ENCODE measurements at regions not wholly inside any gene's neighbourhood (a gene's known extent, or its start where the extent isn't known, plus 50 kb on each side); places are given as distances from the start of the nearest gene placed in this dataset.
"Not testable (repeated sequence)": the region's sequence is repeated elsewhere in the genome, so short reads cannot be mapped to it uniquely, and the experiment has no call there.

DNA sequence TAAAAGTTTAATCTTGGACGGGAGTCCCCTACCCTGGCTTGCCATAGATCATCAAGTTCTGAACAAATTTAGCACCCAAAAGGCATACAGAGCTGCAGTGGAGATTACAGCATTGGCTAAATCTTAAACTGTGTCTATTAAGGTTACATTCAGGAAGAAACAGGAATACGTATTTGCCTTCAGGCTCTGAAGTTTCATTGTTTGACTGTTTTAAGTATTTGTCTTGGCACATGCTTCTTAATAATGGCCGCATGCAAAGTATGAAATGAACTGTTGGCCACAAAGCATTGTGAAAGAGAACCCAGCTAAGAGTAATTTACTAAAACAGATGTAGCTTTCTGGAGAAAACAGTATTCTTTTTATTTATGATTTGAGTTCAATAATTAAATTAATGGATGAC, 63.9 kb upstream of the CNEP1R1 start:
- Histone ChIP-seq H3K4me3 (replicated peaks in 1 of 3; ENCODE audit: insufficient read depth in 1 of 3, low read depth in 2 of 3, low read length in 3 of 3) (no peak overlapping the region), H3K4me2 (ENCODE audit: low read depth, low read length) (no peak overlapping the region), H2AFZ (ENCODE audit: low read length) (no peak overlapping the region), H3K27ac (ENCODE audit: extremely low read length, insufficient read depth, low read length) (no peak overlapping the region), H3K9me3 (ENCODE audit: low read length) (no peaks in the 10 kb centered on the region), H3K9ac (ENCODE audit: insufficient read depth, low read depth, low read length) (no peak overlapping the region), H3K36me3 (replicated peaks in 1 of 2; ENCODE audit: control insufficient read depth in 1 of 2, insufficient read depth in 2 of 2, low read length in 2 of 2) (no peaks in the 10 kb centered on the region), H3K27me3 (ENCODE audit: control insufficient read depth in 1 of 2, insufficient read depth in 2 of 2, low read length in 2 of 2) (peaks cover 0 to 25% of the 10 kb centered on the region in 2 experiments; a peak in 2 of 5 replicates), H3K79me2 (ENCODE audit: insufficient read depth, low read length) (no peaks in the 10 kb centered on the region), H3K4me1 (ENCODE audit: insufficient read depth, low read length) (peaks cover 7% of the 10 kb centered on the region), H4K20me1 (ENCODE audit: insufficient read depth, low read length) (no peaks in the 10 kb centered on the region)
- CTCF ChIA-PET (ENCODE audit: low intra/inter-chr PET ratio, low total read pairs), result no interaction called here
- ATAC-seq (no peak), DNase-seq (ENCODE audit: low spot score) (no peak), FAIRE-seq (no peak)
- in situ Hi-C loops (cut with HindIII; ENCODE audit: extremely low pct_ligation_motif_present, low pct_unique_long_range_greater_than_20kb), result no loop called here
- intact Hi-C loops (cut with micrococcal nuclease; ENCODE audit: unreplicated experiment), result no loop called here
- no peak for TF ChIP-seq ETV6 (CRISPR knock-in tag; conservative IDR thresholded peaks at IDR 0.05)
- peak; percentile 63 for TF ChIP-seq MNT (IDR thresholded peaks at IDR 0.05)
- no peak for TF ChIP-seq NR1H2 (CRISPR knock-in tag; IDR thresholded peaks at IDR 0.05; ENCODE audit: borderline replicate concordance, low read depth)
- no peak for TF ChIP-seq ZNF337 (CRISPR knock-in tag; IDR thresholded peaks at IDR 0.05; ENCODE audit: borderline replicate concordance, low read depth)
- TF ChIP-seq KDM2A (CRISPR knock-in tag; IDR thresholded peaks at IDR 0.05; ENCODE audit: borderline replicate concordance, low read depth), result no peak
- TF ChIP-seq TEAD2 (CRISPR knock-in tag; IDR thresholded peaks at IDR 0.05), result no peak
- no peak for TF ChIP-seq NCOA2 (CRISPR knock-in tag; IDR thresholded peaks at IDR 0.05)
- POLR2A ChIA-PET, result no interaction called here
- no TSS peak for BruUV-seq (replicated peaks)
- WGBS (ENCODE audit: low lambda C conversion rate), result 5% methylated on average over 3 of the region's 3 CpGs

- intact Hi-C loops (cut with micrococcal nuclease; ENCODE audit: unreplicated experiment); H3K9ac ChIP-seq (ENCODE audit: insufficient read depth, low read depth, low read length); H3K9me3 ChIP-seq (ENCODE audit: low read length); POLR2A ChIA-PET; H3K79me2 ChIP-seq (ENCODE audit: insufficient read depth, low read length); H2AFZ ChIP-seq (ENCODE audit: low read length); in situ Hi-C loops (cut with HindIII; ENCODE audit: extremely low pct_ligation_motif_present, low pct_unique_long_range_greater_than_20kb); H3K27ac ChIP-seq (ENCODE audit: extremely low read length, insufficient read depth, low read length); ATAC-seq; H3K4me1 ChIP-seq (ENCODE audit: insufficient read depth, low read length); H3K36me3 ChIP-seq (replicated peaks in 1 of 2; ENCODE audit: control insufficient read depth in 1 of 2, insufficient read depth in 2 of 2, low read length in 2 of 2); H4K20me1 ChIP-seq (ENCODE audit: insufficient read depth, low read length); FAIRE-seq; H3K4me2 ChIP-seq (ENCODE audit: low read depth, low read length); CTCF ChIA-PET (ENCODE audit: low intra/inter-chr PET ratio, low total read pairs); H3K4me3 ChIP-seq (replicated peaks in 1 of 3; ENCODE audit: insufficient read depth in 1 of 3, low read depth in 2 of 3, low read length in 3 of 3); DNase-seq (ENCODE audit: low spot score); BruUV-seq (replicated peaks): not testable (repeated sequence)
- WGBS (ENCODE audit: low lambda C conversion rate), result 48% methylated on average over 6 of the region's 6 CpGs
- peaks cover 0 to 23% of the 10 kb centered on the region in 2 experiments; a peak in 2 of 5 replicates for H3K27me3 ChIP-seq (ENCODE audit: control insufficient read depth in 1 of 2, insufficient read depth in 2 of 2, low read length in 2 of 2)
Measured at GRCh38 chr16:49962566-49962965, 62.5 kb upstream of the CNEP1R1 start.
